NCI-H510A treated with DMSO at 0.1 percent for 48 hours (cell line): ENCODE measurements at regions not wholly inside any gene's neighbourhood (a gene's known extent, or its start where the extent isn't known, plus 50 kb on each side); places are given as distances from the start of the nearest gene placed in this dataset.
"Not testable (repeated sequence)": the region's sequence is repeated elsewhere in the genome, so short reads cannot be mapped to it uniquely, and the experiment has no call there.

Experiments
- DNase-seq: peaks from one replicate; lab custom pipeline; 2025; lab: John Stamatoyannopoulos, UW

DNA sequence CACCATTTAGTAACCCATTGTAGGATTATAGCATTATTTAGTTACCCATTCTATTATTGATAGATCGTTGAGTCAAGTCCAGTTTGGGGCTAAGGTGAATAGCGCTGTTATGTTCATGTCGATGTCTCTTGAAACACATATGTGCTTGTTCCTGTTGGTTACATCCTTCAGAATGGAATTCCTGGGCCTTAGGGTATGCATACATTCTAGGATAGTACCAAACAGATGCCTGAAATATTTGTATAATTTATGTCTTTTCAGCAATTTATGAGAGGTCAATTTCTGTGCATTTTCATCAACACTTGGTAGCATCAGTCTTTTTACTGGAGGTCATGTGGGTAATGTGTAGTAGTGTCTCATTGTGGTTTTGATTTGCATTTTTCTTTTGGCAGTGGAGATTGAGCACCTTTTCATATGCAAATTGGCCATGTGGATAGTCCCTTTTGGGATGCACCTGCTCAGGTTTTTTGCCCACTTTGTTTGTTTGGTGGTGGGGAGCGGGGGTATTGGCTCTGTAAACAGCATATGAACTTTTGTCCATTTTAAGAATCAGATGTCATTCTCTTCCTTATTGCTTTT is 104.2 kb downstream of the CDRT15L2 start:
- not testable (repeated sequence) for DNase-seq

DNA sequence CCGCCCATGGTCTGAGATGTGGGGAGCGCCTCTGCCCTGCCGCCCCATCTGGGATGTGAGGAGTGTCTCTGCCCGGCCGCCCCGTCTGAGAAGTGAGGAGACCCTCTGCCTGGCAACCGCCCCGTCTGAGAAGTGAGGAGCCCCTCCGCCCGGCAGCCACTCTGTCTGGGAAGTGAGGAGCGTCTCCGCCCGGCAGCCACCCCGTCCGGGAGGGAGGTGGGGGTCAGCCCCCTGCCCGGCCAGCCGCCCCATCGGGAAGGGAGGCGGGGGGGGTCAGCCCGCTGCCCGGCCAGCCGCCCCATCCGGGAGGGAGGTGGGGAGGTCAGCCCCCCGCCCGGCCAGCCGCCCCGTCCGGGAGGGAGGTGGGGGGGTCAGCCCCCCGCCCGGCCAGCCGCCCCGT is 105.5 kb downstream of the CDRT15L2 start:
- DNase-seq: not testable (repeated sequence)

DNA sequence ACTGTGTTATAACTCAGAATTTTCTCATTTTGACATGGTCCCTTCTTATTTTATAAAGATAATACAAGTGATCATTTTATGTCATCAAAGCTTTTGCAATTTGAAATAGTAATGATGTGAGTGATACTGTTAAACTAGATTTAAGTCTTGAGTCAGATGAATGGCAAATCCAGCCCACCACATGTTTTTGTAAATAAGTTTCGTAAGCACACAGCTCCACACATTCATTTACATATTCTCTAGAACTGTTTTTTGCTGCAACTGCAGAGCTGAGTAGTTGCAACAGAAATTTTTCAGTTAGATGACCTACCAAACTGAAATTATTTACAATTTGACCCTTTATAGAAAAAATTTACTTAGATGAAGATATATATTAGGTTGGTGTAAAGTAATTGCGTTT is 108.1 kb downstream of the CDRT15L2 start:
- not testable (repeated sequence) for DNase-seq

DNA sequence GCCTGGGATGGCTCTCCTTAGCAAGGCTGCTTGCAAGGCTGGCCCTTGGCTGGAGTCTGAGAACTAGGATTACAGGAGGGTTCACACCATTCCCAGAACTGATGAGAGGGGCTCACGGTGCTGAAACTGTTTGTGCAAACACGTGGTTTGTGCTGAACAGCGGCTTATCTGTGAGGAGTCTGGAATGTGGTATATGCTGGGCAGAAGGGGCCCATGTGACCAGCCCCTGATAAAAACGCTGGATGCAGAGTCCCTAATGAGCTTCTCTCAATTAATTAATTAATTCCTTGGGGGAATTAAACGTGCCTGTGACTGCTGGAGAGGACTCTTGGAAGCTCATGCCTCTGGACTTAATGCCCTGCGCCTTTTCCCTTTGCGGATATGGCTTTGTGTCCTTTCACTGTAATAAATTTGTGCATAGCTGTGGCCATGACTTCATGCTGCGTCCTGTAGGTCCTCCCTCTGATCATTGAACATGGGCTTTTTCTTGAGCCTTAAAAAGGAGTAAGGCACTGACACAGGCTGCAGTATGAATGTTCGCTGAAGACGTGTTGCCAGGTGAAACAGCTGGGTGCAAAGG is 109.7 kb downstream of the CDRT15L2 start:
- not testable (repeated sequence) for DNase-seq

DNA sequence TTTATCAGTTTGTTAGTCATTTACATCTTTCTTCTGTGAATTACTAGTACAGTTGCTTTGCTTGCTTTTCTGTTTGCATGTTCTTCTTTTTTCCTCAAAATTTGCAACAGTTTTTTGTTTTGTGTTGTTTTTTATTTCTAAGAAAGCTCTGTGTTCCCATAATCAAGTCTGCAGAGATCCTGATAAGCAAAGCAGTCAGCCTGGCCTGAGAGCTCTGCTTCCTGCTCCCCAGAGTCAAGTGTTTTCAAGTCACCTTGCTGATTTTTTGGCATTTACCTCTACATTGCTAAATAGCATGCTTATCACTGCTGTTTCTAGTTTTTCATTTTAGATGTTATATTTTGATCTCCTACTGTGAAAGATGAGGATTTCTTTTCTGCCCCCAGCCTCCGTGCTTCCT is 113.2 kb downstream of the CDRT15L2 start:
- not testable (repeated sequence) for DNase-seq

DNA sequence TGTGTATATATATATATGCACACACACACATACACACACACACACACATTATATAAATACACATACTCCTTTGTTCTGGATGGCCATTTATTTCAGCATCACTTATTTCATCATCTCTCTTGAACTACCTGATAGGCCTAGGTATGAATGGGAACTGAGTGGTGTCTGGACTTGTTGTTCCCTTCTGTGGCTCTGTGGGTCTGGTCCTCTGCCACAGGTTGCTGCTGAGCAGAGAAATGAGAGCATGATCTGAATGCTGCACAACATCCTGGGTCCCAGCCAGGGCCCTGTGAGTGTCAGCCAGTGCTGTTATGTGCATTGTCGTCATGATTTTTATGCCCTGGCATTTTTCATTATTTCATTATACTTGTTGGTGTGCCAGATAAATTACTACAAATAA is 116.3 kb downstream of the CDRT15L2 start:
- DNase-seq: not testable (repeated sequence)

DNA sequence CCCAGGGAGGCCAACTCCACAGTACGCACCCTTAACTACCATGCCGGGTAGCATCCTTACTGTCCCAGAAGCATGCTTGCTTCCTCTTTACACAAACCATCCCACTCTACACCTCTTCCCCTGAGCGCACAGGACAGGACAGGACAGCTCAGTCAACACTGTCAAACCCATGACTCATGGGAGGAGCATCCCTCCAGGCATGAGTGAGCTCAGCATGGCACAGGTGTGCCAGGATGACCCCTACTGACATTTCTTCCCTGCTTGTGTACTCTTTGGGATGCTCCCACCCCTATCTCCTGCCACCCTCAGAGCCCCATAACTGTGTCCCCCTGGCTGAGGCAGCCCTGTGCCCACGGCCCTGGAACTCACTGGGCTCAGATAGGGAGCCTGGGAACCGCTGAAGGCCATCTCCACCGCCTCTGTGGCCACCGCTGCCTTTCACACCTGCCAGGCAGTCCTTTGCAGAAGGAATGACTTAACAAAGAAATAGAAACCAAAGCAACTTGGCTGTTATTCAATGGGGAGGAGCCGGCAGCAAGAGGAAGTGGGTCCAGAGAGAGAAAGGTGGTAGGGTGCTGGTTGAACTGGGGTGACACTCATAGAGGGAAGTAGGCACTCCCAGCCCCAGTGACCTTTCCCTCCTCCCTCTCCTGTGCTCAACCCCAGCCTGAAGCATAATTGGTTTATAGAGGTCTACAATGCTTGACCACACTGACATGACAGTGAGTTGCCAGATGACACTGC is 119.1 kb downstream of the CDRT15L2 start:
- not testable (repeated sequence) for DNase-seq

DNA sequence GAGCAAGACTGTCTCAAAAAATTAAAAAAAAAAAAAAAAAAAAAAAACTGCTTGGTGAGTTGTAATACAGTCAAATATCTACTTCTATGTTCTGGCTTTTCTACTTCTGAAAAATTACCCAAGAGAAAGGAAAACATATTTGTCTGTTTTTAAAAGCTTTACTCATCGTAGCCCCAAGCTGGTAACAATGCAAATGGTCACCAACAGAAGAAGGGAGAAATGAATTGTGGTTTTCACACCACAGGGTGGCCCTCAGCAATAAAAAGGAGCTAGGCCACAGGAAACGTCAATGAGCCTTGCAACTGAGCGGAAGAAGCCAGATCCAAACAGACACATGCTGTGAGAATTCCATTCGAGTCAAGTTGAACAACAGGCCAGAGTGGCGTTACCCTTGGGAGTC is 121.0 kb downstream of the CDRT15L2 start:
- DNase-seq: not testable (repeated sequence)

DNA sequence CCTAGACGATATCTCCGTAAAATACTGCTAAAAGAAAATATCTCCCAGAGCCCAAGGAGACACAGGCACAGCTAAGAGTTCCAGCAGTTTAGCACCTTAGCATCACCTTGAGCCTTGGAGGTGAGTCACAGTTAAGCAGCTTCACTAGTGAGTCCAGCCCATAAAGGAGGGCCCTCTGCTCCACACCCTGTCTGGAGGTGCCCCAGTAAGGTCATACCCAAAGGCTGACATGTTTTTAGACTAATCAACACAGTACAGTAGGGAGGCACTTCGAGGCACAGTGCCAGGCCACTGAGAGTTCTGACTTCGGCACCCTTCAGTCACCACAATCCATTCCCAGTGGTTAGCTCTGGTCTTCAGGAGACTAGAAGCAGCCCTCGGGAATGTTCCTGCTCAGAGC is 121.8 kb downstream of the CDRT15L2 start:
- DNase-seq: not testable (repeated sequence)

DNA sequence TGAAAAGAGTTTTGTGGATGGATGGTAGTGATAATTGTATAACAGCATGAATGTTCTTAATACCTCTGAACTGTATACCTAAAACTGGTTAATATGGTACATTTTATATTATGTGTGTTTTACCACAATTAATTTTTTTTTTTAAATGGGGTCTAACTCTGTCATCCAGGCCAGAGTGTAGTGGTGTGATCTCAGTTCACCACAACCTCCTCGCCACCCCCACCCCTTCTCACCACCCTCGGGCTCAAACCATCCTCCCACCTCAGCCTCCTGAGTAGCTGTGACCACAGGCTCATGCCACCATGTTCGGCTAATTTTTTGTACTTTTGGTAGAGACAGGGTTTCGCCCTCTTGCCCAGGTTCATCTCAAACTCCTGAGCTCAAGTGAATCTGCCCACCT is 123.2 kb downstream of the CDRT15L2 start:
- DNase-seq: no peak

DNA sequence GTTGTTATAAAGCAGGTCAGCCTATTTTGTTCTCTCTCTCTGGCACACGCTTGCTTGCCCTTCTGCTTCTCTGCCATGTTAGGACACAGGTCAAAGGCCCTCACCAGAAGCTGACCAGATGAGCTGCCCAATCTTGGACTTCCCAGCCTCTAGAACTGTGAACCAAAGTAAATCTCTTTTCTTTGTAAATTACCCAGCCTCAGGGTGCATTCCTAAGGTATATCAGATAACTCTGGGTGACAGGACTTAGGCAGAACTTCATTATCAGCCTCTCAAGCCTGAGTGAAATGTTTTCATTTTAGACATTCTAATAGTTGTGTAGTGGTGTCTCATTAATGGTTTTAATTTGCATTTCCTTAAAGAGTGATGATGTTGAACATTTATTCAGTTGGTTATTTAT is 124.3 kb downstream of the CDRT15L2 start:
- no peak for DNase-seq

DNA sequence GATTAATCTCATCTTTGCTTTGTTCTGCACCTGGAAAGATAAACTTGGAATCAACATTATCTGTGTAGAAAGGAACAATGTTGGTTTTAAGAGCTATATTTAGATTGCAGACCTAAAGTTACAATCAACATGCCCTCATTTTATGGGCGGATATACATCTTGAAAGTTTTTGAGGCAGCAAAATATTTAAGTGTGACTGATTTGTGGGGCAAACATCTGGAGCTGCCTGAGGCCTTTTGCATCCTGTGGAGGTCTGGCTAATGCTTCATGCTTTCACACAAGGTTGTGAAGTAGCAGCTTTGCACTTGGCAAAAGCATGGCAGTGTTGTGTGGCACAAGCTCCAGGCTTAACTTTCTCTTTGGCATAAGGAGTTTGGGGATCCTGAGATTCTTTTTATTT is 125.7 kb downstream of the CDRT15L2 start:
- DNase-seq: not testable (repeated sequence)

DNA sequence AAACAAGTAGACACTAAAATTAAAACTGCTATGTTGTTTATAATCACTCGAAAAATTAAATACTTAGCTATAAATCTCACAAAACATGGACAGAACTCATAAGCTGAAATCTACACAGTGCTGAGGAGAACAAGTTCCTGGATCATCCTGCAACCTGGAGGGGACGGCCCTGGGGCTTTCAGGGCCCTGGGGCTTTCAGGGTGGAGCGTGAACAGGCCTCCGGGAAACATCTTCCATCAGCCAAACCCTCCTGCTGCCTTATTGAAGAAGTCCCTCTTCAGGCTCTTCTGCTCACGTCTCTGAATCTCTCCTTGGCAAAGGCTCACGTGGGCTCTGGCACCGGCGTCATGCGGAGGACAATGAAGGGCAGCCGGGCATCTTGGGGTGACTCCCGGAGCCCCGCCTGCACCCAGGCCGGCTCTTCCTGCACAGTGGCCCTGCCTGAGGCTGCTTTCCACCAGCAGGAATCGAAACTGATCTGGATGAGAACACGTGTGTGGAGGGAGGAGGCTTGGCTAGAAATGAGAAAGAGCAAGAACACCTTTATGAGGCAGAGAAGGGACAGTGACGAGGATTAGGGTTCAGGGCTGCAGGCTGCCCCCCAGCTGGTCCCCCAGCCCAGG is 127.3 kb downstream of the CDRT15L2 start:
- DNase-seq: no peak

DNA sequence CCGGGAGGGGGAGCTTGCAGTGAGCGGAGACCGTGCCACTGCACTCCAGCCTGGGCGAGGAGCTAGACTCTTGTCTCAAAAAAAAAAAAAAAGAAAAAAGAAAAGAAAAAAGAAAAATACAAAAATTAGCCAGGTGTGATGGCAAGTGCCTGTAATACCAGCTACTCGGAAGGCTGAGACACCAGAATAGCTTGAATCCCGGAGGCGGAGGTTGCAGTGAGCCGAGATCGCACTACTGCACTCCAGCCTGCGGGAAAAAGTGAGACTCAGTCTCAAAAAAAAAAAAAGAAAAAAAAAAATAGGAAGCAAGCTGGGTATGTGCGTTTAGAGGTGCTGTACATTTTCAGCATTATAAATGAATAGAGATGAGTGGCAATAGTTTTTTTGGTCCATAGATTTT is 129.3 kb downstream of the CDRT15L2 start:
- not testable (repeated sequence) for DNase-seq

DNA sequence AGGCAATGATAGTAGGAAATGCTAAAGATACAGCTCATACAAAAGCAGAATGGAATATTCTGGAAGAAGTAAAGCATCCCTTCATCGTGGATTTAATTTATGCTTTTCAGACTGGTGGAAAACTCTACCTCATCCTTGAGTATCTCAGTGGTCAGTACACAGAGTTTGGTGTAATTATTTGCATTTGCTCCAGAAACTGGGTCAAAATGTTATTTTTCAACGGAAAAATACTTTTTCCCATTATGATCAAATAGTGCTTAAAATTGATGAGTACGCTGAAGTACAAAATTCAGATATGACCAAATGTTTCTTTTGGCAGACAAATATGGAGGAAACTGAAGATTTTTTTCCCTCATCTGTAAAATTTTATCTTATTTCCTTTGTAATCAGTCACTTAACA is 137.0 kb downstream of the CDRT15L2 start:
- not testable (repeated sequence) for DNase-seq

DNA sequence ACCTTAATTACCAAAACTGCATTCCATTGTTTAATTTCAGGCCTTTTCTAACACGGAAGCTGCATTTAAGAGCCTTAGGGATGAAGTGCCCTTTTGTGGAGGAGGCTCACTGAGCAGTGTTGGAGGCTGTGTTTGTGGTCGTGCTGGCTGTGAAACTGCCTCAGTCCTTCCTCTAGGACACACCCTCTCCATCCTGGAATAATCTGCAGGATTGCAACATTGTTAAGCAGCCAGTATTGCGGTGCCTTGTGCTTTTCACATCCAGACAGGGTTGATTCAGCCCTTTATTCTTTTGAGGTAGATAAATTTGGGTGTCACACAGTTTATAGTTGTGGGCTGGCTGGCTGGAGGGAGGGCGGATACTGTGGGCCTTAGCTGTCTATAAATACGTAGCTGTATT is 141.6 kb downstream of the CDRT15L2 start:
- DNase-seq: no peak

DNA sequence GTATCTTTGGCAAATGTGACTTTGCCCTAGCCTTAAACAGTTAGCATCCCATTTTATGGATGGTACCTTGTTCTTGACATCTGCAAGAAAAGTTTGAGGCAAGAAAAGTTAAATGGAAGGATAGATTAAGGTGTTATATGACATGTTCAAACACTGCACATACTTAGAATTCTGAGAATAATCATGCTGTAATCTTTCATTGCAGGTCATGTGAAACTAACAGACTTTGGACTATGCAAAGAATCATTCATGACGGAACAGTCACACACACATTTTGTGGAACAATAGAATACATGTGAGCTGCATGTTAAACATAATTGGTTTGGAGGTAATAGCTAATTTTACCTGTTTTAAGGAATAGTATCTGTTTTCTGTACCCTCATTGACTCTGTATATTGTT is 144.9 kb downstream of the CDRT15L2 start:
- DNase-seq: not testable (repeated sequence)

DNA sequence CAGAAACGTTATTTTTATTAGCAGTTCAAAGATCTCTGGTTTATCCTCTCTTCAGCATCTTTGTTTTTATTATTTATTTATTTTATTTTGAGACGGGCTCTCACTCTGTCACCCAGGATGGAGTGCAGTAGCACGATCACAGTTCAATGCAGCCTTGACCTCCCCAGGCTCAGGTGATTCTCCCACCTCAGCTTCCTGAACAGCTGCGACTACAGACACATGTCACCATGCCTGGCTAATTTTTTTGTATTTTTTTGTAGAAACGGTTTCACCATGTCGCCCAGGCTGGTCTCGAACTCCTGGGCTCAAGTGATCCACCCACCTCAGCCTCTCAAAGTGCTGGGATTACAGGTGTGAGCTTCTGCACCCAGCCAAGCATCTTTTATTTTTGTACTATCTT is 147.7 kb downstream of the CDRT15L2 start:
- not testable (repeated sequence) for DNase-seq

DNA sequence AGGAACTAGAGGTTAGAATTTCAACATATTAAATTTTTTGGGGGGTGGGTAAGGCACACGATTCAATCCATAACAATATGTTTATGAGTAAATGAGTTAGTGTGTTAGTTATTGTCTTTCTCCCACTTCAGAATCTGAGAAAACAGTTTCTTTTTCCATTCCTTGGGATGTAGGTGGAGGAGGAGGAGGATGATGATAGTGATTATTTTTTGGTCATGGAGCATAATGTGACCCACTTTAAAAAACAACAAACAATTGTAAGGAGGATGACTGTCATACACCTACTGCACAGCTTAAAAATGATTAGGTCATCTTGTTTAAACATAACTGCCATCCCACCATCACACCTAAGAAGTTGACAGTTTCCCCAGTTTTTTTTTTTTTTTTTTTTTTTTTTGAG is 148.7 kb downstream of the CDRT15L2 start:
- DNase-seq: no peak

DNA sequence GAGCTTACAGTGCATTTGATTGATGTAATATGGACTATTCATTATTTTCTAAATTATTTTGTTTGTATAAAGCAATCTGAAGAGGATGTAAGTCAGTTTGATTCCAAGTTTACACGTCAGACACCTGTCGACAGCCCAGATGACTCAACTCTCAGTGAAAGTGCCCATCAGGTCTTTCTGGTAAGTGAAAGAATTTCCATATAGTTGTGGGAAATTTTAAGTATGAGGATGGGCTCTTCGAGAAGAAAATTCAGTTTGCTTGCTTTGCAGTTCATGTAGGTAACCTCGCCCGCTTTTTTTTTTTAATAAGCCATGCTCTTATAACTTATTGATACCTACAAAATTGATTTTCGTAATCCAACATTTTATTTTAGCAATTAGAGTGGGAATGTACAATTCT is 151.6 kb downstream of the CDRT15L2 start:
- DNase-seq: not testable (repeated sequence)

DNA sequence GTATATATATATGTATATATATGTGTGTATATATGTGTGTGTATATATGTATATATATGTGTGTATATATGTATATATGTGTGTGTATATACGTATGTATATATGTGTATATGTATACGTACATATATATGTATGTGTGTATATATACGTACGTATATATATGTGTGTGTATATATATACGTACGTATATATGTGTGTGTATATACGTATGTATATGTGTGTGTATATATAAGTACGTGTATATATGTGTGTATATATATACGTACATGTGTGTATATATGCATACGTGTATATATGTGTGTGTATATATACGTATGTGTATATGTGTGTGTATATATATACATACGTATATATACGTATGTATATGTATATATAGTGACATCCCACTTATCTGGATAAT is 154.4 kb downstream of the CDRT15L2 start:
- DNase-seq: no peak

DNA sequence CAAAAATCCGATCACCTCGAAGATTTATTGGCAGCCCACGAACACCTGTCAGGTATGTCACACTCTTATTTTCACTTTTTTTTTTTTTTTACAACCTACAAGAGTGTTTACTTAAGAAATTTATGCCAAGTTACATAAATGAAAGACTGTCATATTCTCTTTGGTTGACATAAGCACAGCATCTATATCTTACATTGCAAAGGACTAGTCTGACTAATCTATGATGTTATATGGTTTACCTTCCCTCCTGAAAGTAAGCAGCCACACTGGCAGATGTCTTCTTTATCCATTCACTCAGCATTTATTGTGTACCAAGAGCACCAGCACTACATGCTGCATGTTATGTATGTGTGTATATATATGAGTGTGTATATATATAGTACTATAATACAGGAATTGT is 156.3 kb downstream of the CDRT15L2 start:
- DNase-seq: no peak

DNA sequence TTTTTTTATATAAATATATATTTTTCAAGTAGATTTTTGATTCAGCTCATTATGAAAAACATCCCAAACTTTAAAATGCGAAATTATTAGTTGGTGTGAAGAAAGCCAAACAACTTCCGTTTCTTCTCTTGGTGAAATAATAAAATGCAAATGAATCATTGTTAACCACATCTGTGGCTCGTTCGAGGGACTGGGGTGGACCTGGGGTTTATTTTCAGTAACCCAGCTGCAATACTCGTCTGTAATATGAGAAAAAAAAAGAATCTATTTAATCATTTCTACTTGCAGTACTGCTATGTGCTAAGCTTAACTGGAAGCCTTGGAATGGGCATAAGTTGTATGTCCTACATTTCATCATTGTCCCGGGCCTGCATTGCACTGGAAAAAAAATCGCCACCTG is 158.1 kb downstream of the CDRT15L2 start:
- DNase-seq: not testable (repeated sequence)
